ENCODE measurements at regions not wholly inside any gene's neighbourhood (a gene's known extent, or its start where the extent isn't known, plus 50 kb on each side); places are given as distances from the start of the nearest gene placed in this dataset.

- no peak for DNase-seq (ENCODE audit: low read depth, low spot score)
- ChIA-PET CTCF (no interaction called here), POLR2A (interaction anchor here (0.6 kb wide), 1 partner anchor 106 kb away, joined by 3 read pairs; no protein-coding TSS in a partner anchor)
- TF ChIP-seq, protein P1, sequence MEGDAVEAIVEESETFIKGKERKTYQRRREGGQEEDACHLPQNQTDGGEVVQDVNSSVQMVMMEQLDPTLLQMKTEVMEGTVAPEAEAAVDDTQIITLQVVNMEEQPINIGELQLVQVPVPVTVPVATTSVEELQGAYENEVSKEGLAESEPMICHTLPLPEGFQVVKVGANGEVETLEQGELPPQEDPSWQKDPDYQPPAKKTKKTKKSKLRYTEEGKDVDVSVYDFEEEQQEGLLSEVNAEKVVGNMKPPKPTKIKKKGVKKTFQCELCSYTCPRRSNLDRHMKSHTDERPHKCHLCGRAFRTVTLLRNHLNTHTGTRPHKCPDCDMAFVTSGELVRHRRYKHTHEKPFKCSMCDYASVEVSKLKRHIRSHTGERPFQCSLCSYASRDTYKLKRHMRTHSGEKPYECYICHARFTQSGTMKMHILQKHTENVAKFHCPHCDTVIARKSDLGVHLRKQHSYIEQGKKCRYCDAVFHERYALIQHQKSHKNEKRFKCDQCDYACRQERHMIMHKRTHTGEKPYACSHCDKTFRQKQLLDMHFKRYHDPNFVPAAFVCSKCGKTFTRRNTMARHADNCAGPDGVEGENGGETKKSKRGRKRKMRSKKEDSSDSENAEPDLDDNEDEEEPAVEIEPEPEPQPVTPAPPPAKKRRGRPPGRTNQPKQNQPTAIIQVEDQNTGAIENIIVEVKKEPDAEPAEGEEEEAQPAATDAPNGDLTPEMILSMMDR (IDR thresholded peaks at IDR 0.05; ENCODE audit: insufficient read depth, low read length, missing control alignments) = no peak
- H3K4me3 ChIP-seq (ENCODE audit: low read depth, low read length) = no peak overlapping the region
These were observed 808.5 kb downstream of the CDH9 start for GRCh38 chr5:26229848-26230247.

DNA sequence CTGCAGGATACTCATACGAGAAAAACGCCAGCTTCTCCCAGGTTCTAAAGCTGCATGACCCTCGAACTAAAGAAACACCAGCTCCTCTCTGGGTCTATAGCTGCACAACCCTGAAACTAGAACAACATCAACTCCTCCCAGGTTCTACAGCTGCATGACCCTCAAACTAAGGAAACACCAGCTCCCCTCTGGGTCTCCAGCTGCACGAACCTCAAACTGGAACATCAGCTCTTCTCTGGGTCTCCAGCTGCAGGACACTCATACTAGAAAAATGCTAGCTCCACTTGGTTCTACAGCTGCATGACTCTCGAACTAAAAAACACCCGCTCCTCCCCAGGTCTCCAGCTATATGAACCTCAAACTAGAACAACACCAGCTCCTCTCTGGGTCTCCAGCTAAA lies 811.1 kb downstream of the CDH9 start:
- ChIA-PET POLR2A (no interaction called here), CTCF (no interaction called here)
- TF ChIP-seq, protein P1 (IDR thresholded peaks at IDR 0.05; ENCODE audit: insufficient read depth, low read length, missing control alignments) = no peak
- H3K4me3 ChIP-seq (ENCODE audit: low read depth, low read length) = no peak overlapping the region
- no peak for DNase-seq (ENCODE audit: low read depth, low spot score)

DNA sequence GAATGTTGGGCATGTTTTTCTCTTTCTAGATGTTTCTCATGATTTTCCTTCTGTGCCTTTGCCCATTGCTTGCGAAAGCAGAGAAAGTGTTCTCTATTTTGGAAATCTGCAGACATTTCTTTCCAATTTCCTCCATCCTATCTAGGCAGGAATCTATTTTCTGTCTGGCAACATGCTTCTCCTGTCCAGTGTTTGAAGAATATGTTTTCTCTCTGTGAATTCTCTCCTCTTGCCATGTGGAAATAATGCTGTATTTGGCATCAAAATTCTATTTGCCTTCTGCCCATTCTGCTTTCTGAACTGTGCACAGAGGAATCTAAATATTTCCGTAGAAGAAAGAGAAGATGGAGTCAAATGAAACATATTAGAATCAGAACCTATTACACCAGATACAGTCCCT lies 833.3 kb downstream of the CDH9 start:
- CTCF ChIA-PET = no interaction called here
- DNase-seq (ENCODE audit: low read depth, low spot score) = no peak
- H3K4me3 ChIP-seq (ENCODE audit: low read depth, low read length) = no peak overlapping the region

DNA sequence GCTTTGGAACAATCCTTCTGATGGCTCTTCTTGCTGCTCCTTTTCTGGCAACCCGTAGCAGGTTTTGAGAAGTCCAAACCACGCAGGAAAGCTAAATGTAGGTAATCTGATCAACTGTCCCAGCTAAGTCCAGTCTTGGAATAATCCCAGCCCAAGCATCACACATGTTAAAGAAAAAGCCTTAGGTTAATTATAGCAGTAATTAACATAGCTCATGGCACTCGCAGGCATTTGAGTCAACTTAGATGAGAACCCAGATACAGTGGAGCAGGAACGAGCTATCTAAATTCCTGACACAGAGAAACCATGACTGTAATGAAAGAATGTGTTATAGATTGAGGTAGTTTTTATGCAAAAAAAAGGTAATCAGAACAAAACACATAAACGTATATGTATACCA lies 844.8 kb downstream of the CDH9 start:
- ChIA-PET CTCF (no interaction called here), POLR2A (no interaction called here)

More for the DNA sequence above, 833.3 kb downstream of the CDH9 start:
- POLR2A ChIA-PET = no interaction called here
- TF ChIP-seq, protein P1 (IDR thresholded peaks at IDR 0.05; ENCODE audit: insufficient read depth, low read length, missing control alignments) = no peak

DNA sequence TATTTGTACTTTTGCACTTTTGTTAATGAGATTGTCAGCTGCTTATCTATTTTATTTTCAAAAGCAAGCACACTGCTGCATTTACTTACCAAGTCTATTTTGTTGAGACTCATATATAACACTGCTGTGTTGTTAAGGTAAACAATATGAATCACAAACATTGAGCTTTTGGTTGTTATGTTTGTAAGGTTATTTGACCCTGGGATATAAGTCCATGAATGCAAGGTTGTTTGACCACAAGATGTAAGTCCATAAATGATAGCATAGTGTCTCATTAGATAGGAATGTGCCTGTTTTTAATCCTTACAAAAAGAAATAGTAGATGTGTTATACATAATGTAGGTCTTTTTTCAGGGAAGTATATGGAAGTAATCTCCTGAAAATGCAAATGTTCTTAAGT lies 845.9 kb downstream of the CDH9 start:
- no peak for DNase-seq (ENCODE audit: low read depth, low spot score)
- TF ChIP-seq, protein P1 (IDR thresholded peaks at IDR 0.05; ENCODE audit: insufficient read depth, low read length, missing control alignments) = no peak
- H3K4me3 ChIP-seq (ENCODE audit: low read depth, low read length) = no peak overlapping the region
- POLR2A ChIA-PET = no interaction called here
- CTCF ChIA-PET = no interaction called here

More for the DNA sequence above, 844.8 kb downstream of the CDH9 start:
- TF ChIP-seq, protein P1 (IDR thresholded peaks at IDR 0.05; ENCODE audit: insufficient read depth, low read length, missing control alignments) = no peak
- DNase-seq (ENCODE audit: low read depth, low spot score) = no peak
- no peak overlapping the region for H3K4me3 ChIP-seq (ENCODE audit: low read depth, low read length)

- CTCF ChIA-PET = no interaction called here
- no peak for DNase-seq (ENCODE audit: low read depth, low spot score)
These were observed 856.8 kb downstream of the CDH9 start for GRCh38 chr5:26181582-26181981.

More at GRCh38 chr5:26181582-26181981, 856.8 kb downstream of the CDH9 start:
- no peak overlapping the region for H3K4me3 ChIP-seq (ENCODE audit: low read depth, low read length)
- TF ChIP-seq, protein P1 (IDR thresholded peaks at IDR 0.05; ENCODE audit: insufficient read depth, low read length, missing control alignments) = no peak
- POLR2A ChIA-PET = no interaction called here

All from AG04449 (cell line).